WTC11 (cell line): ENCODE measurements at regions not wholly inside any gene's neighbourhood (a gene's known extent, or its start where the extent isn't known, plus 50 kb on each side); places are given as distances from the start of the nearest gene placed in this dataset.
"Not testable (repeated sequence)": the region's sequence is repeated elsewhere in the genome, so short reads cannot be mapped to it uniquely, and the experiment has no call there.

ENCODE experiments used
- ATAC-seq: fragments of 200-7000 bp; cut with Tn5 transposase; 2 replicates; pipeline ENCODE4 v1.10.0; 2021; ENCODE audit warnings: mild to moderate bottlenecking, moderate library complexity
- CTCF ChIA-PET: fragments of 300-600 bp; sonication (Branson Sonifier 250); formaldehyde crosslinking; loops from one replicate; lab custom pipeline; 2021; ENCODE audit warnings: antibody characterized with exemption; lab: Charles Lee
- POLR2A ChIA-PET: fragments of 350-600 bp; sonication (Branson Sonifier 250); formaldehyde crosslinking; loops from one replicate; lab custom pipeline; 2021; ENCODE audit warnings: antibody characterized with exemption; lab: Charles Lee
- DNase-seq: peaks from one replicate; pipeline ENCODE4 v3.0.0; 2021; ENCODE audit warnings: low spot score
- H3K27ac Mint-ChIP-seq: 2 replicates; pipeline ENCODE4 v1.8.0; 2021; ENCODE audit warnings: mixed read lengths
- H3K27me3 Mint-ChIP-seq: 2 replicates; pipeline ENCODE4 v1.8.0; 2021; ENCODE audit warnings: low read depth, mild to moderate bottlenecking, moderate library complexity, mixed read lengths
- H3K36me3 Mint-ChIP-seq: 2 replicates; pipeline ENCODE4 v1.8.0; 2021; ENCODE audit warnings: mixed read lengths
- H3K4me1 Mint-ChIP-seq: 2 replicates; pipeline ENCODE4 v1.8.0; 2022; ENCODE audit warnings: mixed read lengths
- H3K4me3 Mint-ChIP-seq: 2 replicates; pipeline ENCODE4 v1.8.0; 2021; ENCODE audit warnings: mild to moderate bottlenecking, moderate library complexity, mixed read lengths
- H3K9me3 Mint-ChIP-seq: 2 replicates; pipeline ENCODE4 v1.8.0; 2021; ENCODE audit warnings: mixed read lengths
- AFF4 ChIP-seq: sonication (generic); formaldehyde crosslinking; IDR thresholded peaks from 2 replicates; pipeline ENCODE4 v1.8.1; 2023; ENCODE audit warnings: mild to moderate bottlenecking, missing genetic modification reagents, borderline replicate concordance
- ARID4B ChIP-seq: sonication (generic); formaldehyde crosslinking; IDR thresholded peaks from 2 replicates; pipeline ENCODE4 v1.8.0; 2023; ENCODE audit warnings: missing genetic modification reagents, mild to moderate bottlenecking, borderline replicate concordance
- IRF2 ChIP-seq: sonication (generic); formaldehyde crosslinking; IDR thresholded peaks from 2 replicates; pipeline ENCODE4 v1.8.0; 2022; ENCODE audit warnings: low read depth, missing genetic modification reagents, borderline replicate concordance
- MXD4 ChIP-seq: fragments of 250-450 bp; sonication (Bioruptor Pico); IDR thresholded peaks from 2 replicates; pipeline ENCODE4 v1.8.0; 2021; ENCODE audit warnings: mild to moderate bottlenecking, moderate library complexity, borderline replicate concordance
- MYBL2 ChIP-seq: sonication (generic); formaldehyde crosslinking; IDR thresholded peaks from 2 replicates; pipeline ENCODE4 v1.8.1; 2023; ENCODE audit warnings: mild to moderate bottlenecking, moderate library complexity, missing genetic modification reagents
- RORB ChIP-seq: fragments of 250-450 bp; sonication (Bioruptor Pico); IDR thresholded peaks from 2 replicates; pipeline ENCODE4 v1.9.0; 2021; ENCODE audit warnings: mild to moderate bottlenecking
- SMAD3 ChIP-seq: sonication (generic); formaldehyde crosslinking; IDR thresholded peaks from 2 replicates; pipeline ENCODE4 v1.8.0; 2022; ENCODE audit warnings: missing genetic modification reagents, mild to moderate bottlenecking, borderline replicate concordance
- TEAD4 ChIP-seq: sonication (generic); formaldehyde crosslinking; IDR thresholded peaks from 2 replicates; pipeline ENCODE4 v1.8.0; 2022; ENCODE audit warnings: mild to moderate bottlenecking, missing genetic modification reagents
- USF1 ChIP-seq: sonication (generic); formaldehyde crosslinking; IDR thresholded peaks from 2 replicates; pipeline ENCODE4 v1.8.0; 2022; ENCODE audit warnings: mild to moderate bottlenecking, missing genetic modification reagents
- ZBTB21 ChIP-seq: sonication (generic); formaldehyde crosslinking; IDR thresholded peaks from 2 replicates; pipeline ENCODE4 v1.8.1; 2023; ENCODE audit warnings: mild to moderate bottlenecking, missing genetic modification reagents, borderline replicate concordance
- ZNF232 ChIP-seq: sonication (generic); formaldehyde crosslinking; IDR thresholded peaks from 2 replicates; pipeline ENCODE4 v1.8.0; 2022; ENCODE audit warnings: mild to moderate bottlenecking, missing genetic modification reagents
- ZNF396 ChIP-seq: fragments of 250-450 bp; sonication (Bioruptor Pico); IDR thresholded peaks from 2 replicates; pipeline ENCODE4 v1.8.0; 2021; ENCODE audit warnings: mild to moderate bottlenecking, moderate library complexity, borderline replicate concordance
- ZNF512 ChIP-seq: sonication (generic); formaldehyde crosslinking; IDR thresholded peaks from 2 replicates; pipeline ENCODE4 v1.8.1; 2022; ENCODE audit warnings: missing genetic modification reagents, borderline replicate concordance
- ZSCAN18 ChIP-seq: fragments of 250-450 bp; sonication (Bioruptor Pico); IDR thresholded peaks from 2 replicates; pipeline ENCODE4 v2.1.2; 2022; ENCODE audit warnings: mild to moderate bottlenecking, moderate library complexity

GRCh38 chr2:236485519-236485918 is 84.1 kb upstream of the ACKR3 start:
- H3K4me3 Mint-ChIP-seq = no peak overlapping the region
- ChIA-PET CTCF (no interaction called here), POLR2A (no interaction called here)
- peaks cover 9% of the 10 kb centered on the region for H3K4me1 Mint-ChIP-seq
- H3K27me3 Mint-ChIP-seq = no peaks in the 10 kb centered on the region
- ATAC-seq (peak; percentile 44), DNase-seq (no peak)
- TF ChIP-seq ZSCAN18 (CRISPR knock-in tag) (no peak), AFF4 (CRISPR knock-in tag) (no peak), ZNF512 (CRISPR knock-in tag) (no peak), TEAD4 (no peak)
- TF ChIP-seq, all 79 proteins: peak for 0
- H3K36me3 Mint-ChIP-seq = peaks cover 4% of the 10 kb centered on the region
- peaks cover 10% of the 10 kb centered on the region for H3K9me3 Mint-ChIP-seq
- H3K27ac Mint-ChIP-seq = no peak overlapping the region

GRCh38 chr2:236489083-236489482 is 80.5 kb upstream of the ACKR3 start:
- Mint-ChIP-seq H3K9me3 (peaks cover 14% of the 10 kb centered on the region), H3K36me3 (peaks cover 11% of the 10 kb centered on the region)
- ATAC-seq, H3K4me1 Mint-ChIP-seq, DNase-seq, H3K4me3 Mint-ChIP-seq, H3K27ac Mint-ChIP-seq, H3K27me3 Mint-ChIP-seq, POLR2A ChIA-PET: not testable (repeated sequence)
- CTCF ChIA-PET = interaction anchor here (1.4 kb wide), 1 partner anchor 81 kb away, joined by 3 read pairs; the partner anchor contains the start of gene ACKR3

GRCh38 chr2:236489895-236490404 is 79.7 kb upstream of the ACKR3 start:
- DNase-seq (no peak), ATAC-seq (no peak)
- Mint-ChIP-seq H3K9me3 (peaks cover 14% of the 10 kb centered on the region), H3K27ac (no peak overlapping the region), H3K27me3 (no peaks in the 10 kb centered on the region), H3K36me3 (peaks cover 11% of the 10 kb centered on the region), H3K4me3 (no peak overlapping the region), H3K4me1 (peaks cover 5% of the 10 kb centered on the region)
- CTCF ChIA-PET = interaction anchor here (1.4 kb wide), 1 partner anchor 80 kb away, joined by 3 read pairs; the partner anchor contains the start of gene ACKR3
- POLR2A ChIA-PET = no interaction called here
- TF ChIP-seq AFF4 (CRISPR knock-in tag) (no peak), ZBTB21 (CRISPR knock-in tag) (no peak), RORB (CRISPR knock-in tag) (no peak), IRF2 (CRISPR knock-in tag) (no peak), MYBL2 (no peak), ZNF396 (CRISPR knock-in tag) (no peak), MXD4 (CRISPR knock-in tag) (no peak), USF1 (CRISPR knock-in tag) (no peak), ARID4B (no peak), SMAD3 (CRISPR knock-in tag) (no peak), ZNF232 (CRISPR knock-in tag) (no peak)
